ENCODE measurements at regions not wholly inside any gene's neighbourhood (a gene's known extent, or its start where the extent isn't known, plus 50 kb on each side); places are given as distances from the start of the nearest gene placed in this dataset.

GRCh38 chr19:32047788-32048187, 297.6 kb upstream of the ZNF507 start:
- H3K4me2 ChIP-seq (ENCODE audit: insufficient read depth in 1 of 2, low read depth in 2 of 2, low read length in 2 of 2): no peak overlapping the region
- no peak overlapping the region for H2AFZ ChIP-seq (ENCODE audit: low read length)
- no peak overlapping the region for H4K5ac ChIP-seq (ENCODE audit: insufficient read length, low read depth, low read length)
- H3K4me1 ChIP-seq (replicated peaks in 1 of 4; ENCODE audit: control insufficient read depth in 3 of 4, insufficient read depth in 4 of 4, low read length in 3 of 4): no peaks in the 10 kb centered on the region
- no peak for DNase-seq (ENCODE audit: low read depth in 1 of 2, low spot score in 2 of 2)
- 86% methylated on average over 5 of the region's 5 CpGs; no CpG with 5 or more reads in 1 of the 2 experiments for WGBS, 2 experiments (ENCODE audit: extremely low coverage in 1 of 2, insufficient coverage in 1 of 2, insufficient read length in 1 of 2, insufficient replicate concordance in 2 of 2, low coverage in 1 of 2, low lambda C conversion rate in 2 of 2, missing lambda C conversion rate in 1 of 2)
- H3K79me2 ChIP-seq (ENCODE audit: control insufficient read depth in 1 of 2, insufficient read depth in 2 of 2, low read length in 2 of 2): no peaks in the 10 kb centered on the region
- H3K9me3 ChIP-seq (ENCODE audit: insufficient read depth in 2 of 2, low read depth in 1 of 2, low read length in 1 of 2): no peaks in the 10 kb centered on the region
- no peak overlapping the region for H3K4me3 ChIP-seq (ENCODE audit: extremely low read depth in 1 of 4, insufficient read depth in 2 of 4, low read depth in 3 of 4, low read length in 4 of 4)
- H2BK5ac ChIP-seq (ENCODE audit: low read depth, low read length): no peak overlapping the region
- no peak overlapping the region for H2BK12ac ChIP-seq (ENCODE audit: low read depth, low read length)
- H3K14ac ChIP-seq (ENCODE audit: insufficient read length): no peak overlapping the region
- no peak overlapping the region for H3K27ac ChIP-seq (ENCODE audit: low read depth, low read length)
- H3K23ac ChIP-seq (ENCODE audit: insufficient read length): no peak overlapping the region
- no peaks in the 10 kb centered on the region for H3K36me3 ChIP-seq (ENCODE audit: control insufficient read depth in 2 of 4, insufficient read depth in 4 of 4, low read length in 3 of 4)
- no peak overlapping the region for H2AK5ac ChIP-seq (ENCODE audit: low read depth, low read length)
- H3K4ac ChIP-seq (replicated peaks; ENCODE audit: insufficient read length, low read depth, low read length): no peak overlapping the region
- H4K91ac ChIP-seq (replicated peaks; ENCODE audit: insufficient read length, low read length): no peak overlapping the region
- H3K79me1 ChIP-seq (ENCODE audit: low read depth, low read length): no peaks in the 10 kb centered on the region
- no peak overlapping the region for H3K56ac ChIP-seq (replicated peaks; ENCODE audit: insufficient read length, low read depth, low read length)
- POLR2A ChIA-PET (ENCODE audit: partially characterized antibody): no interaction called here
- H2BK15ac ChIP-seq (ENCODE audit: low read length): no peak overlapping the region
- no peaks in the 10 kb centered on the region for H4K20me1 ChIP-seq (replicated peaks in 1 of 2; ENCODE audit: control insufficient read depth in 1 of 2, insufficient read depth in 2 of 2, low read length in 2 of 2)
- H2BK120ac ChIP-seq (replicated peaks; ENCODE audit: low read depth, low read length): no peak overlapping the region
- no peak overlapping the region for H2BK20ac ChIP-seq (ENCODE audit: low read length)
- H4K8ac ChIP-seq (ENCODE audit: extremely low read depth, insufficient read depth, low read length): no peak overlapping the region
- TF ChIP-seq CEBPB (IDR thresholded peaks at IDR 0.05; ENCODE audit: low read depth, low read length): no peak
- no peak for TF ChIP-seq PHF8 (conservative IDR thresholded peaks at IDR 0.05; ENCODE audit: low read depth, low read length)
- TF ChIP-seq EP300 (IDR thresholded peaks at IDR 0.05; ENCODE audit: borderline replicate concordance in 1 of 2, low read depth in 2 of 2, low read length in 2 of 2): no peak
- TF ChIP-seq ZNF274 (IDR thresholded peaks at IDR 0.05; ENCODE audit: borderline replicate concordance, extremely low read depth, low read length): no peak
- no peak for TF ChIP-seq KDM4A (IDR thresholded peaks at IDR 0.05; ENCODE audit: low read depth, low read length, severe bottlenecking)
- TF ChIP-seq JUN (IDR thresholded peaks at IDR 0.05; ENCODE audit: low read depth, low read length): no peak
- no peak for TF ChIP-seq TAF1 (IDR thresholded peaks at IDR 0.05; ENCODE audit: low read depth, low read length)
- no peak for TF ChIP-seq POLR2AphosphoS5 (IDR thresholded peaks at IDR 0.05; ENCODE audit: low read depth, low read length)
- TF ChIP-seq SAP30 (IDR thresholded peaks at IDR 0.05; ENCODE audit: insufficient read depth, insufficient replicate concordance, low read length): no peak
- TF ChIP-seq CBX8 (IDR thresholded peaks at IDR 0.05; ENCODE audit: borderline replicate concordance, low read depth, low read length): no peak
- TF ChIP-seq FOSL1 (IDR thresholded peaks at IDR 0.05; ENCODE audit: insufficient read depth, low read depth, low read length): no peak
- no peak for TF ChIP-seq E2F6 (IDR thresholded peaks at IDR 0.05)
- TF ChIP-seq CHD2 (IDR thresholded peaks at IDR 0.05; ENCODE audit: low read length): no peak
- no peak for TF ChIP-seq HDAC6 (IDR thresholded peaks at IDR 0.05; ENCODE audit: low read depth, low read length)
- no peak for TF ChIP-seq SIRT6 (IDR thresholded peaks at IDR 0.05; ENCODE audit: low read length)
- H3K18ac ChIP-seq (ENCODE audit: extremely low read depth, low read length): no peak overlapping the region
- CTCF ChIA-PET (ENCODE audit: partially characterized antibody): interaction anchor here (1.5 kb wide), 1 partner anchor 8 kb away, joined by 5 read pairs; no protein-coding TSS in a partner anchor
- no peaks in the 10 kb centered on the region for H3K23me2 ChIP-seq (ENCODE audit: low read depth, low read length)
- H3K9ac ChIP-seq (replicated peaks in 1 of 4; ENCODE audit: extremely low read depth in 1 of 4, low read depth in 3 of 4, low read length in 3 of 4): no peak overlapping the region
- no peak for FAIRE-seq
- H3K27me3 ChIP-seq (replicated peaks in 1 of 4; ENCODE audit: control insufficient read depth in 3 of 4, extremely low read depth in 1 of 4, insufficient read depth in 3 of 4, low read length in 3 of 4): no peaks in the 10 kb centered on the region
